ENCODE measurements at regions not wholly inside any gene's neighbourhood (a gene's known extent, or its start where the extent isn't known, plus 50 kb on each side); places are given as distances from the start of the nearest gene placed in this dataset.

DNA sequence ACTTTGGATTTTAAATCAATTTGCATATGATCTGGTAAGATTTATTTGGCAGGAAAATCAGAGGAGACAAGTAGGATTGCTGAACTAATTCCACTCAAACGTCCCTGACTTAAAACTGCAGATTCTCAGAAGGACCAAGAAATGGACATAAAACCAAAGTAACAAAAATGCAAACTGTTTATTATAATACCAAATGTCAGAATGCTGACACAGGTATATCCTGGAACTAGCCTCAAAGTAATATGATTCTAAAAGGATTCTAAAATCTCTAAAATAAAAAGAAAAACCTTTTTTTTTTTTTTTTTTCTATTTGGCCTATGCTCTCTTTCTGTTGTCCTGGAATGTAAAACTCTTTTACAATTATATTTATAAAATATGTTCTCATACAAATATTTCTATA is 74.4 kb upstream of the BTBD3 start:
- TF ChIP-seq POLR2A (IDR thresholded peaks at IDR 0.05; ENCODE audit: low read depth, low read length), result no peak
- TF ChIP-seq CEBPB (IDR thresholded peaks at IDR 0.05; ENCODE audit: low read depth, low read length), result no peak
- no peak for TF ChIP-seq RCOR1 (IDR thresholded peaks at IDR 0.05; ENCODE audit: insufficient replicate concordance, low read length)
- TF ChIP-seq, protein P1, sequence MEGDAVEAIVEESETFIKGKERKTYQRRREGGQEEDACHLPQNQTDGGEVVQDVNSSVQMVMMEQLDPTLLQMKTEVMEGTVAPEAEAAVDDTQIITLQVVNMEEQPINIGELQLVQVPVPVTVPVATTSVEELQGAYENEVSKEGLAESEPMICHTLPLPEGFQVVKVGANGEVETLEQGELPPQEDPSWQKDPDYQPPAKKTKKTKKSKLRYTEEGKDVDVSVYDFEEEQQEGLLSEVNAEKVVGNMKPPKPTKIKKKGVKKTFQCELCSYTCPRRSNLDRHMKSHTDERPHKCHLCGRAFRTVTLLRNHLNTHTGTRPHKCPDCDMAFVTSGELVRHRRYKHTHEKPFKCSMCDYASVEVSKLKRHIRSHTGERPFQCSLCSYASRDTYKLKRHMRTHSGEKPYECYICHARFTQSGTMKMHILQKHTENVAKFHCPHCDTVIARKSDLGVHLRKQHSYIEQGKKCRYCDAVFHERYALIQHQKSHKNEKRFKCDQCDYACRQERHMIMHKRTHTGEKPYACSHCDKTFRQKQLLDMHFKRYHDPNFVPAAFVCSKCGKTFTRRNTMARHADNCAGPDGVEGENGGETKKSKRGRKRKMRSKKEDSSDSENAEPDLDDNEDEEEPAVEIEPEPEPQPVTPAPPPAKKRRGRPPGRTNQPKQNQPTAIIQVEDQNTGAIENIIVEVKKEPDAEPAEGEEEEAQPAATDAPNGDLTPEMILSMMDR (conservative IDR thresholded peaks at IDR 0.05; ENCODE audit: low read depth, low read length), result no peak
- TF ChIP-seq RAD21 (IDR thresholded peaks at IDR 0.05; ENCODE audit: low read length), result no peak
- peak; percentile 58 for TF ChIP-seq MAFK (IDR thresholded peaks at IDR 0.05; ENCODE audit: low read depth, low read length)
- no peak for TF ChIP-seq SMC3 (IDR thresholded peaks at IDR 0.05; ENCODE audit: low read depth, low read length)
